Peyer's patch (tissue), 4 donors: ENCODE measurements at regions not wholly inside any gene's neighbourhood (a gene's known extent, or its start where the extent isn't known, plus 50 kb on each side); places are given as distances from the start of the nearest gene placed in this dataset.

Experiments
- CTCF ChIP-seq, 6 experiments: fragments of 450-650 bp in 4 of 6; fragments of 200-600 bp in 2 of 6; sonication (generic) in 1 of 6; IDR thresholded peaks; one replicate each; pipeline ENCODE4 v1.5.1; 2017 to 2019; ENCODE audit warnings: antibody characterized with exemption in 6 of 6, mild to moderate bottlenecking in 3 of 6, moderate library complexity in 1 of 6
- POLR2A ChIP-seq, 2 donors: fragments of 450-650 bp; IDR thresholded peaks; one replicate each; pipeline ENCODE4 v1.5.1; 2017; ENCODE audit warnings: antibody characterized with exemption in 2 of 2, mild to moderate bottlenecking in 2 of 2, moderate library complexity in 2 of 2

GRCh38 chr16:76941113-76941512 is 249.9 kb upstream of the MON1B start:
- TF ChIP-seq CTCF (IDR thresholded peaks at IDR 0.05) (no peak), POLR2A (IDR thresholded peaks at IDR 0.05) (no peak)
